Left lung (tissue), 4 donors: ENCODE measurements at regions not wholly inside any gene's neighbourhood (a gene's known extent, or its start where the extent isn't known, plus 50 kb on each side); places are given as distances from the start of the nearest gene placed in this dataset.

Experiments used
- ATAC-seq: fragments of 200-7000 bp; cut with Tn5 transposase; one replicate; pipeline ENCODE4 v1.9.1; 2020; ENCODE audit warnings: moderate library complexity
- DNase-seq, 4 donors: peaks; one replicate each; pipeline ENCODE4 v3.0.0-alpha.2; 2013 to 2020
- H3K27ac ChIP-seq, 2 donors: fragments of 200-600 bp; sonication (generic) in 1 of 2; one replicate each; pipeline versions ENCODE4 v1.5.0 to v1.8.0; 2020 to 2021
- H3K27me3 ChIP-seq, 2 donors: fragments of 200-600 bp; sonication (generic) in 1 of 2; one replicate each; pipeline versions ENCODE4 v1.5.0 to v1.8.0; 2020 to 2021
- H3K36me3 ChIP-seq, 2 donors: fragments of 200-600 bp; sonication (generic) in 1 of 2; one replicate each; pipeline versions ENCODE4 v1.5.0 to v1.8.0; 2020 to 2021
- H3K4me1 ChIP-seq, 2 donors: fragments of 200-600 bp; one replicate each; pipeline ENCODE4 v1.8.0; 2021
- H3K4me3 ChIP-seq, 2 donors: fragments of 200-600 bp; sonication (generic) in 1 of 2; one replicate each; pipeline versions ENCODE4 v1.5.0 to v1.8.0; 2020 to 2021; ENCODE audit warnings: mild to moderate bottlenecking in 1 of 2
- H3K9me3 ChIP-seq, 2 donors: fragments of 200-600 bp; sonication (generic) in 1 of 2; one replicate each; pipeline versions ENCODE4 v1.5.0 to v1.8.0; 2020 to 2021
- intact Hi-C, 2 donors: fragments of 100-400 bp; cut with DNase I; formaldehyde crosslinking; loops; one replicate each; pipeline versions ENCODE4 v1.11.2 to v1.14.2; 2022
- TF ChIP-seq, protein P1 (sequence below), 2 donors: fragments of 200-600 bp; sonication (generic) in 1 of 2; IDR thresholded peaks; one replicate each; pipeline versions ENCODE4 v1.5.0 to v1.8.0; 2021; ENCODE audit warnings: antibody characterized with exemption in 2 of 2
- donor health status: DM: no; HTN: yes; CAD: no.
- donor health status: DM: no; HTN: no; CAD: no.

DNA sequence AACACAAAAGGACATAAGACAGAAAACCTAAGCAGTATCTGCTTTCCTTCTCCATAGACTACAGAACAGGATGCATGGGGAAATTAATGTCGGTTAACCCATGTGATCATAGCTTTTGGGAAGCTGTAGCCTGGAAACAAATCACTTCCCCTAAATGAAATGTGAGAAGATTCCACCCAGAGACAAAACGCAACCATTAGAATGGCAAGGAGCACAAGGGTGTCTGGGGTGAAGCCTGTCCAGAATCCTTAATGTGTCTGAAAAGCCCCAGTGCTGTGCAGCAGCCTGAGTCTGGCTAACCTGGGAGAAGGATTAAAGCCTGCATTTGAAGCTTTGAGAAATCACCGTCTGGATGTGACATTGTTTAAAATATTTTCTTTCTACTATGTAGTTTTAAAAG lies 213.3 kb downstream of the ANKRD50 start:
- TF ChIP-seq, protein P1, sequence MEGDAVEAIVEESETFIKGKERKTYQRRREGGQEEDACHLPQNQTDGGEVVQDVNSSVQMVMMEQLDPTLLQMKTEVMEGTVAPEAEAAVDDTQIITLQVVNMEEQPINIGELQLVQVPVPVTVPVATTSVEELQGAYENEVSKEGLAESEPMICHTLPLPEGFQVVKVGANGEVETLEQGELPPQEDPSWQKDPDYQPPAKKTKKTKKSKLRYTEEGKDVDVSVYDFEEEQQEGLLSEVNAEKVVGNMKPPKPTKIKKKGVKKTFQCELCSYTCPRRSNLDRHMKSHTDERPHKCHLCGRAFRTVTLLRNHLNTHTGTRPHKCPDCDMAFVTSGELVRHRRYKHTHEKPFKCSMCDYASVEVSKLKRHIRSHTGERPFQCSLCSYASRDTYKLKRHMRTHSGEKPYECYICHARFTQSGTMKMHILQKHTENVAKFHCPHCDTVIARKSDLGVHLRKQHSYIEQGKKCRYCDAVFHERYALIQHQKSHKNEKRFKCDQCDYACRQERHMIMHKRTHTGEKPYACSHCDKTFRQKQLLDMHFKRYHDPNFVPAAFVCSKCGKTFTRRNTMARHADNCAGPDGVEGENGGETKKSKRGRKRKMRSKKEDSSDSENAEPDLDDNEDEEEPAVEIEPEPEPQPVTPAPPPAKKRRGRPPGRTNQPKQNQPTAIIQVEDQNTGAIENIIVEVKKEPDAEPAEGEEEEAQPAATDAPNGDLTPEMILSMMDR (IDR thresholded peaks at IDR 0.05), result no peak
- Histone ChIP-seq H3K9me3 (no peaks in the 10 kb centered on the region), H3K27me3 (no peaks in the 10 kb centered on the region), H3K4me1 (no peaks in the 10 kb centered on the region), H3K4me3 (no peak overlapping the region), H3K27ac (no peak overlapping the region), H3K36me3 (no peaks in the 10 kb centered on the region)
- intact Hi-C loops, result no loop called here
- no peak for DNase-seq
- no peak for ATAC-seq

DNA sequence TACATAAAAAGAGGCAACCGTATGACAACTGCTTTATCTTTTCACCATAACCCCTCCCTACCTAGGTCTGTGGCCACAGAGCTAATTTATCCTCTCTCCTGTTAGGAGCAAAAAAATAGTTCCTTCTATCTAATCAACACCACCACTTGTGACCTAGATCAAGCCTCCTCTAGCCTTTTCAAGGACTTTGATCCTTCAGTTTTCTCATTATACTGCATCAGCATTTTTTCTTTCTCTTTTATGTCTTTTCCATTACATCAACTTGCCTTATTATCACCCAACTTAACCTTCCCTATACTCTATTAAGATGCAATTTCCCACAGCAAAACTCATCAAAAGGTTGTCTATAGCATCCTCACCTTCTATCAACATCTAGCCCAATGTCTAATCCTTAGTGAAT lies 211.0 kb downstream of the ANKRD50 start:
- H3K27ac ChIP-seq, result no peak overlapping the region
- no peaks in the 10 kb centered on the region for H3K27me3 ChIP-seq
- no peaks in the 10 kb centered on the region for H3K36me3 ChIP-seq
- DNase-seq (no peak), ATAC-seq (no peak)
- H3K4me3 ChIP-seq, result no peak overlapping the region
- H3K9me3 ChIP-seq, result no peaks in the 10 kb centered on the region
- TF ChIP-seq, protein P1 (IDR thresholded peaks at IDR 0.05), result no peak
- H3K4me1 ChIP-seq, result no peaks in the 10 kb centered on the region
- intact Hi-C loops, result no loop called here

DNA sequence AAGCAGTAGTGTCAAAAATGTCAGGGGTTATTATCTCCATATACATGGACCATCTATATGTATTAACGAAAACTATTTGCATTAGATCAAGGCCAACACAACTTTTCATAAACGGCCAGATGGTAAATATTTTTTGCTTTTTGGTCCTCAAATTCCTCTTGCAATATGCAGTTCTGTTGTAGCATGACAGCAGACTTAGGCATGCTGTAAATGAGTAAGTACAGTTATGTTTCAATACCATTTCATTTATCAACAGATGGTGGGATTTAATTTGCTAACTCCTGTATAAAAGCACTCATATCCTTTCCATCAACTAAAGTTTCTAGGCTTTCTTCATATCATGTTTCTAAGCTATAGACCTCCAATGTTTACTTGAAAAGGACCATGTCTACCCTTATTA lies 208.1 kb downstream of the ANKRD50 start:
- H3K36me3 ChIP-seq, result no peaks in the 10 kb centered on the region
- H3K9me3 ChIP-seq, result no peaks in the 10 kb centered on the region
- H3K27ac ChIP-seq, result no peak overlapping the region
- no peak for DNase-seq
- H3K4me1 ChIP-seq, result no peaks in the 10 kb centered on the region
- H3K4me3 ChIP-seq, result no peak overlapping the region
- ATAC-seq, result no peak
- intact Hi-C loops, result no loop called here
- TF ChIP-seq, protein P1 (IDR thresholded peaks at IDR 0.05), result no peak
- H3K27me3 ChIP-seq, result no peaks in the 10 kb centered on the region

DNA sequence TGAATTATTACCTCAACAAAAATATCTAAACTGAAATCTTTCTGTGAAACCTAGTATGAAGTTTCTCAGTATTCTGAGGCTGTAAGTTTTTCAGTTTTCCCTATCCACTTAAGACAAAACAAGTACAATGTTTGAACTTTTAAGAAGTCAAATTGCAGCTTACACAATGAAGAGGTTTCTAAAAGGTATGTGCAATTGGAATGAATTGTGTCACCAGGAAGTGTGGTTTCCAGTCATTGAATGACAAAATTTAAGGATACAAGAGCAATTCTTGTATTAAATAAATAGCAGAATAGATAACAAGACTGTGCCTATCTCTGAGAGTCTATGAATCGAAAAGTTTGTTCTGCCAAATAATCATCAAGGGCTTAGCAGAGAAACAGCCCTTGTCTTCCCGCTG lies 207.3 kb downstream of the ANKRD50 start:
- DNase-seq (no peak), ATAC-seq (peak; percentile 26)
- no peaks in the 10 kb centered on the region for H3K27me3 ChIP-seq
- intact Hi-C loops, result no loop called here
- no peaks in the 10 kb centered on the region for H3K9me3 ChIP-seq
- no peak overlapping the region for H3K27ac ChIP-seq
- TF ChIP-seq, protein P1 (IDR thresholded peaks at IDR 0.05), result no peak
- no peak overlapping the region for H3K4me3 ChIP-seq
- H3K4me1 ChIP-seq, result no peaks in the 10 kb centered on the region
- no peaks in the 10 kb centered on the region for H3K36me3 ChIP-seq

DNA sequence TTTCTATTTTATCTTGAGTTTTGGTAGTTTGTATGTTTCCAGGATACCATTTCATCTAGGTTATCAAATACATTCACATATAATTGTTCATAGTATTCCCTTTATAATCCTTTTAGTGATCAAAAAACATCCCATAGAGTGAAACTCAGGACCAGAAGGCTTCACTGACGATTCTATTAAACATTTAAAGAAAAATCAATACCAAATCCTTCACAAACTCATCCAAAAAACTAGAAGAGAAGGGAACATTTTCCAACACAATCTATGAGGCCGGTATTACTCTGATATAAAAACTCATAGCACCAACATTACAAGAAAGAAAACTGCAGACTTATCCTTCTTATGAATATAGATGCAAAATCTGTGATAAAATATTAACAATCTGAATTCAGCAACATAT lies 203.4 kb downstream of the ANKRD50 start:
- no peak overlapping the region for H3K4me3 ChIP-seq
- intact Hi-C loops, result no loop called here
- no peaks in the 10 kb centered on the region for H3K27me3 ChIP-seq
- no peaks in the 10 kb centered on the region for H3K4me1 ChIP-seq
- no peaks in the 10 kb centered on the region for H3K36me3 ChIP-seq
- no peak for ATAC-seq
- no peak for DNase-seq
- TF ChIP-seq, protein P1 (IDR thresholded peaks at IDR 0.05), result no peak
- no peak overlapping the region for H3K27ac ChIP-seq
- no peaks in the 10 kb centered on the region for H3K9me3 ChIP-seq
